GM21576 (cell line): ENCODE measurements at regions not wholly inside any gene's neighbourhood (a gene's known extent, or its start where the extent isn't known, plus 50 kb on each side); places are given as distances from the start of the nearest gene placed in this dataset.

Source experiments
- ATAC-seq: cut with Tn5 transposase; IDR thresholded peaks from one replicate; pipeline ENCODE4 v1.9.1; 2021; ENCODE audit warnings: mild to moderate bottlenecking, moderate library complexity; ENCODE audit not compliant: unreplicated experiment

- no peak for ATAC-seq
Measured at GRCh38 chr1:82931006-82931405, 1067.9 kb downstream of the TTLL7 start.

DNA sequence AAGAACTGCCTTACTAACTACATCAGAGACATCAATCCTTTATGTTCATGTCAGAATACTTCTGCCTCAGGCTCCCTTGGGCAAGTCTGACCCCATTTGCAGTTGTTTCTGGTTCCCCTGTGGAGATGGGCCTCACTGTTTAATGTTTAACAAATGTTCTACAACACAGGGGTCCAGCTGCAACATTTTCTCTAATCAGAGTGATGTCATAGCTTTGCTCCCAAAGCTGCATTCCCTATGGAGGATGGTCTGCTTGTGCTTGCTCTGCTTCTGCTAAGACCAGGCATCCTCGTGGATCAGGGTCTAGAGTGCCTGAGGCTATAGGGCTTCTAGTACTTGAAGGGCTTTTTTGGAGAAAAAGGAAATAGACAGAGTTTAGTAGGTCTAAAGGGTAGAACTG, 1071.2 kb downstream of the TTLL7 start:
- no peak for ATAC-seq

GRCh38 chr1:82924666-82925065, 1074.3 kb downstream of the TTLL7 start:
- ATAC-seq: no peak

DNA sequence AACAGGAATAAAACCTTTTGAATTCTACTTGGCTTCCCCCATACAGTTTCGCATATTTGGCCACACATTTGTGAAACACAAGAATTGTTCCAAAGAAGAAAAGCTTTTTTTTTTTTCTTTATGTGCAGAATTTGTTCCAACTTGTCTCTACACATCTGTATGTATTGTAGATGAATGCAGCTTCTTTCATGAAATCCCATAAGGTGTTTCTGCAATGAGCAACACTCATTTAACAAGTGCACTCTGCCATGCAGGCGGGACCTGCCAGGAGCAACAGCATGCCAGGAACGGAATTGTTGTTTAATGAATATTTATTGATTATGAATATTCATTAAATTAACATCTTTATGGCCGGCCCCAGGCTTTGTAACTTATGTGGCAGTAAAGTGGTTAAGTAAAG, 1075.0 kb downstream of the TTLL7 start:
- ATAC-seq: no peak

DNA sequence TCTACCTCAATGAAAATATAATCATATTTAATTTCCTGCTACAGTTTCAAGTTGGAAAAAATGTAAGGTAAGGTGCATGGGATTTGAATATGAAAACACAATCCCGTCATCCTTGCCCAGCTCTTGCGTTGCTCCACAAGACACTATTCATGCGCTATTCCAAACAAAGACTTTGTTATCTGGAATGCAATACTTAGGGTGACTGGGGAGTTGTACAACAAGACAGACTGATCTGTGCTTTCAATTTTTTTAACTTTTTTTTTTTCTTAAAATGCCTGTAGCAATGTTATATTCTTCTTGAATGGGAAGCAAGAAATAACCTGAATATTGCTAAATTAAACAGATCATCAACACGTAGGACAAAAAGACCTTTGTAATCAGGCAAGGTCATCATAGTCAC, 1077.2 kb downstream of the TTLL7 start:
- no peak for ATAC-seq

GRCh38 chr1:82920418-82921248, 1078.3 kb downstream of the TTLL7 start:
- no peak for ATAC-seq

DNA sequence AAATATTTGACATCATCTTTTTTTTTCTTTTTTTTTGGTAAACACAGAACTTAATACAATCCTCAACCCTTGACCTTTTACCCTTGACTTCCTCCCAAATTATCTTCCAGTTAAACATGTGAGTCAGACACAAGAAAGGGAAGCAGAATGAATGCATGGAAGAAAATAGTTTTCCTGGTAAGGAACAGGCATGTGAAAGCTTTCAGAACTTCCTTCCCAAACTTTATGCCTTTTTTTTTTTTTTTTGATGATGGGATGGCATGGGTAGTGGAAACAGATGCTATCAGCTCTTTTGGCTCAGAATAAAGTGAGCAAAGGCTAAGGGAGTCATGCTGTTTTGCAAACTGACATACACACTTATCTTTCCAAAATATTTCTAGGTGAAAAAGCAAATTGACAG, 1079.1 kb downstream of the TTLL7 start:
- ATAC-seq: no peak

DNA sequence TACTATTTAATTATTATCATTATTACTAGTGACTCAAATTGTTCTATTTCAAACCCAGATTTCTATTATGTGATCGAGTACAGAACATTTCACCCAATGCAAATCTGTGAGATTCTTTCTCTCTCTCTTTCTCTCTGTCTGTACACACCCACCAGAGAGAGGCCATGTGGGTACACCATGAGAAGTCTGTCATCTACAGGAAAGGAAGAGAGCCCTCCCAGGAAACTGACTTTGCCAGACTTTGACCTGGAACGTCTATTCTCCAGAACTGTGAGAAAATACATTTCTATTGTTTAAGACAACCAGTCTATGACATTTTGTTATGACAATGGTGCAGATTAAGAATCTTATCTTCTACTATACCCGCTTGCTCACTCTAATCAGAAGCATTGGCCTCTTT, 1091.6 kb downstream of the TTLL7 start:
- no peak for ATAC-seq

- ATAC-seq: no peak
Measured at GRCh38 chr1:82903626-82904025, 1095.3 kb downstream of the TTLL7 start.

DNA sequence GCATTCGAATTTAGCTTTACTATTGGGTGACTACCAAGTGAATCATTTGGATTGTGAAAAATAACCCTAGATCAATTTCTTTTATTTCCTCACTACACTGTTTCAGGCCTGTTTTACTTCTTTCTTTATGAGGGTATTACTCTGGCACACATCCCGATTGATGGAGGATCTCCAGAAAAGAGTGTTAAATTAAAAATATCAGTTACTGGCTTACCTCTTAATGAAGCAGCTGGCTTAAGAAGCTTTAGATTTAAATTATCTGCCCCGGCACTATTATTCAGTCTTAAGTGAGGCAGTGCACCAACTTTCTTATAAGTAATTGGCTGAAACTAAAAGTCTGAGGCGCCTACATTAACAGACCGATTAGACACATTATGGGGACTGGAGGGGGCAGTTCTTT, 1097.4 kb downstream of the TTLL7 start:
- no peak for ATAC-seq

DNA sequence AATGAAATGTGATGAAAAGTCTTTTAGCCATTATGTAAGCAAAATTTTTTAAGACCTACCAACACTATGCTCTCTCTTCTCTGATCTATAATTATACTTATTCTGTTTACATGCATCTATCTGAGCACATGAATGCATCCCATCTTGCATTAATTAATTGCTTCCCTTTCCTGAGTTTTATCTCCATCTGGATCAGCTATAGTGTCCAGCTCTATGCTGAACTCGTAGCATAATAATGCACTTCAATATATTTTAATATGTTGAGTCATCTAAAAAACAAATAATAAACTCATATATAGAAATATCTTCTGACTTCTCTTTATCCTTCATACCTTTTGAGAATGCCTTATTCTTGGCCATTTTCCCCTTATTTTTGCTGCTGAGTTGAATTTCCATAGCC, 1097.8 kb downstream of the TTLL7 start:
- ATAC-seq: no peak

GRCh38 chr1:82899017-82899416, 1098.3 kb downstream of the ADGRL2 start:
- no peak for ATAC-seq

DNA sequence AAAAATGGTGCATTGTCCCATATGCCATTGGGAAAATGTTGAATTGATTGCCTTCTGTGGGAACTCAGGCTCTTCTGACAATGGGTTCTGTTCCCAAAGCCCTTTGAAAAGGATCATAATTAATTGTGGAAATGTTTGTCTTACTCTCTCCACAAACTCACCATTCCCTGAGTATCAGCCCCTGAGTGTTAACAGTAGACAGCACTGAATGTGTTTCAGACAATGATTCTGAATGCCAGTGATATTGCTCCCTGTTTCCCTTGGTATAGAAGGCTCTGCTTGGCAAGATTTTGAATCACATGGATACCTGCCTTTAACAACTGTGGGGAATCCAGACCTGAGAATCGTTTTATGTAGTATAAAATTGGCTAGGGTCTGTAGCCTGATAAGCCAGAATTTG, 1096.8 kb downstream of the ADGRL2 start:
- ATAC-seq: no peak

DNA sequence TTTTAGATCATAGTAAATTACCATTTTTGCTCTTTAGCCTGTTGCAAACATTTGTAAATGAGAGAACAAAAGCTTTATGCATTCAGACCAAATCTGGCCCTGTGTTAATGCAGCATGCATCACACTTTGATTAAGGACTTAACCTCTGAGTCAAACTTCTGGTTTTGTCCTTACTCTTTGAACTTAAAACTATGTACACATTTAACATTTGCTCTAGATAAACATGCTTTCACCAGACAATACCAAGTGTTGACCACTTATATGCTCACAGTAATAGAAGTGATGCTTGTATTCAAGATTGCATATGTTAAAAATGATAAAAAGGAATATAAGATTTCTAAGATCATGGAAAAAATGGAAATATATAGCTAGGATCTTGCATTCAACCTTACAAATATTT, 1095.3 kb downstream of the ADGRL2 start:
- ATAC-seq: no peak

- ATAC-seq: no peak
Measured at GRCh38 chr1:82894635-82895034, 1093.9 kb downstream of the ADGRL2 start.

DNA sequence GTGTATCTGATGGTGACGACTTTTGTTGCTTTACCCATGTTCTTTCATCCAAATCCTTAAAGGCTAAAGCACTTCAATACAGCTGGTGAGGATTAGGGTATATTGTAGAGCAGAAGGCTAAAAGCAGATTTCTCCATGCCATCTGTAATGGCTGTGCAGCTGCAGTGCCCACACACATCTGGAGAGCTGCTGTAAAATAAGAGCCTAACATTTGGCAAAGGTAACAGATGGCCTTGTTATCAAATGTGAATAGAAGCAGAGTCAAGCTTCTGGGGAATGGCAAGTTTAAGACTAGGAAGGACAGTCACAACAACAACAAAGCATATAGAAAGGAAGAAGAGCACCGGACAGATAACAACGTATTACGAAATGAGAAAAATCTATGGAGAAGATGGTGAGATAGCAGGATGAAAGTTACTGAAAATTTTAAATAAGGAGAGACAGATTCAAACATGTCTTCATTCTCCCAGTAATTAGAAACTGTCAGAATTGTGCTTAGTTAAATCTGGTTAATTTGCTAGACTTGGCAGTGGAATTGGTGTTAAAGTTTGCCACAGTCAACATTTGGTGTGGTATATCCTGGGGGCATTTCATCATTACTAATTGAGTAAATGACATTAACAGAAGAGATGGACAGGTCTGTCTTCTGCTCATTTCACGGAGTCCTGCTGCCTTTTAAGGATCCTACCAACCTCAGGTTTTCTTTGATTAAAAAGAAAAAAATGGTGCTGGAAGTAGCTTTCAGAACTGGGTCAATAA, 1093.2 kb downstream of the ADGRL2 start:
- no peak for ATAC-seq

DNA sequence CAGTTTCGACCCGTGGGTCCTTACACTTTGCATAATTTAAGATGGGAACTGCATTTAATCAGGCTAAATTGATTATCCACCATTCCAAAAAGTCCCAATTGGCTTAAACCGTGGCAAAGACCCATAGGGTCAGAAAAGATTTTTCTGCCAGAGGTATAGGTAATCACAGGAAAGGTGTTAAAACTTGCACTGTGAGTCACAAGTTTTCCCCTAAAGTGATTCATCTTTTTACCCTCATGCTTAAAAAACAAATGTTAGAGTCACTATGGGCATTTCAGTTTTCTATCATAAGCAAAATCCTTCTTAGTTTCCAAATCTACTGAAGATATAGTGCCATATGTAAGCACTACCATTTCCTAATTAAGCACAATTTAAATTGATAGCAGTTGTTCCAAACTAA, 1079.8 kb downstream of the ADGRL2 start:
- no peak for ATAC-seq

DNA sequence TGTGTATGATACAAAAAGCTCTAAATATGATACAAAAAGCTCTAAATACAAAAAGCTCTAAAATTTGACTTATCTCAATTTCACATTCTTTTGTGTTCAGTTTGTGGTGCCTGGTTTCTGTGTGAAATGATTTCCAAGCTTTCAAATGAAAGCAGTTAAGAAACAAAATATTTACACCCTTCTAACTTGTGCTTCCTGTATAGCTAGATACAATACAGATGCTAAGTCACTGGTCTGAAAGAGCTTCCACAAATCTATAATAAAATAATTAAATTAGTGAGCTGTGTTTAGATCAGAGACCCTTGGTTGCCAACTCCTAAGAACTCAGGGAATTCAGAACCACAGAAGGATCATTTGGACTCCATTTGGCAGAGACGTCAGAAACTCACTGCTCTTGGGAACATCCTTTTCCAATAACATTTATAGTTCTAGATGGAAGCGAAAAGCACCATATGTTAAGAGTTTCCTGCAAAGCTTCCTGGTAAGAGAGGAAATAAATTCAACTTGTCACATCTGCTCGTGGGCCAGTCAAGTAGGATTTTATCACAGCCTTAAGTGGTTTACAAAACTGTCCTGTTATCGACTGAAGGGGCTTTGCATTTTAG, 1079.1 kb downstream of the ADGRL2 start:
- ATAC-seq: no peak

GRCh38 chr1:82875170-82875569, 1074.4 kb downstream of the ADGRL2 start:
- no peak for ATAC-seq

DNA sequence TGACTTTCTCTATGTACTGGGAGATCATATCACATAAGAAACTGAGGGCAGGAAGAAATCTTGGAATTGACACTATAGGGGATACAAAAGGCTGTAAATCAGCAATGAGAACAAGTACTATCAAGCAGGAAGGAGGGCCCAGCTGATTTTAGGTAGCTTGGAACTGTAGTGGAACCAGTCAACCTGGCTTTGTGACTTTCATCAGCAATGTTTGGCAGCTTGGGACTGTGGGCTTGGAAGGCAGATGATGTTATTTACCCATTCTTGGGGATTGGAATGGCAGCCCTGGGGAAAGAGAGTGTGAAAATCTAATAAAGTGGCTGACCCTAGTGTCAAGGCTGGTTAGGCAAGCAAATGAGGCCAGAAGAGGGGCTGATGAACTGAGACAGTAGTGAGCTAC, 1073.3 kb downstream of the ADGRL2 start:
- no peak for ATAC-seq

DNA sequence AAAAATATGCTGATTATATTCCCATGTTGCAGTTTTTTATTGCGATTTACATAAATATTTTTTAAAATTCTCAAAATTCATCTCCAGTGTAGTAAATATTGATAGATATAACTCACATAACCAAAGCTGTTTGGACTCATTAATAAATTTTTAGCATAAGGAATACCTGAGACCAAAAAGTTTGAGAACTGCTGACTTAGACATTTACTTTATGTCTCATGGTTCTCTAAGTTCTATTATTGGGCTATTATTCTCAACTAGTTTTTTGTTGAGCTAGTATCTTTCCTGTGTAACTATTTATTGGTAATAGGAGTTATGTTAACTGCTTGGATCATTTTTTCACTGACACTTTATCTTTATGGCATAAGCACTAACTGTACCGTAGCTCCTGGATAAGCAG, 1069.6 kb downstream of the ADGRL2 start:
- ATAC-seq: no peak

GRCh38 chr1:82867781-82868180, 1067.0 kb downstream of the ADGRL2 start:
- no peak for ATAC-seq
